ENCODE measurements at regions not wholly inside any gene's neighbourhood (a gene's known extent, or its start where the extent isn't known, plus 50 kb on each side); places are given as distances from the start of the nearest gene placed in this dataset.

DNA sequence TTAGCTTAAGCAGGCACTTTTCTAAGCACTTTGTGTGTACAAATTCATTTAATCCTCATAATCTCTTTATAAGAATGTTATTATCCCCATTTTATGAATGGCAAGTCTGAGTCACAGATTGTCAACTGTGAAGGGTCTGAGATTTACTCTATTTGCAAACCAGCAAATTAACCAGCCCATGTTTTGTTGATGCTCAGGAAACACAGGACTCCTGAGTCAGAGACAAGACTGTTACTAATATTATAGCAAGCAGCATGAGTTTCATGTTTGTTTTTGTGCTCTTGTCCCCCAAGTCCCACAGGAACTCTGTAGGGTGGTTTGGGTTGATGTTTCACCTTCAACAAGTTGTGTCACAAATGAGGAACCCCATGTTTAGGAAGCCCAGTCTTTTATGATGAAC lies 182.0 kb upstream of the PPP1R3A start:
- TF ChIP-seq, protein P1, sequence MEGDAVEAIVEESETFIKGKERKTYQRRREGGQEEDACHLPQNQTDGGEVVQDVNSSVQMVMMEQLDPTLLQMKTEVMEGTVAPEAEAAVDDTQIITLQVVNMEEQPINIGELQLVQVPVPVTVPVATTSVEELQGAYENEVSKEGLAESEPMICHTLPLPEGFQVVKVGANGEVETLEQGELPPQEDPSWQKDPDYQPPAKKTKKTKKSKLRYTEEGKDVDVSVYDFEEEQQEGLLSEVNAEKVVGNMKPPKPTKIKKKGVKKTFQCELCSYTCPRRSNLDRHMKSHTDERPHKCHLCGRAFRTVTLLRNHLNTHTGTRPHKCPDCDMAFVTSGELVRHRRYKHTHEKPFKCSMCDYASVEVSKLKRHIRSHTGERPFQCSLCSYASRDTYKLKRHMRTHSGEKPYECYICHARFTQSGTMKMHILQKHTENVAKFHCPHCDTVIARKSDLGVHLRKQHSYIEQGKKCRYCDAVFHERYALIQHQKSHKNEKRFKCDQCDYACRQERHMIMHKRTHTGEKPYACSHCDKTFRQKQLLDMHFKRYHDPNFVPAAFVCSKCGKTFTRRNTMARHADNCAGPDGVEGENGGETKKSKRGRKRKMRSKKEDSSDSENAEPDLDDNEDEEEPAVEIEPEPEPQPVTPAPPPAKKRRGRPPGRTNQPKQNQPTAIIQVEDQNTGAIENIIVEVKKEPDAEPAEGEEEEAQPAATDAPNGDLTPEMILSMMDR (IDR thresholded peaks at IDR 0.05) = no peak
- no peak for TF ChIP-seq POLR2A (IDR thresholded peaks at IDR 0.05)
